Embryonic facial prominence (tissue), 1 donor: ENCODE measurements at regions not wholly inside any gene's neighbourhood (a gene's known extent, or its start where the extent isn't known, plus 50 kb on each side); places are given as distances from the start of the nearest gene placed in this dataset.
"Not testable (repeated sequence)": the region's sequence is repeated elsewhere in the genome, so short reads cannot be mapped to it uniquely, and the experiment has no call there.

ENCODE experiments used
- DNase-seq: peaks from one replicate; pipeline ENCODE4 v3.0.0-alpha.2; 2016; ENCODE audit errors: extremely low spot score

DNA sequence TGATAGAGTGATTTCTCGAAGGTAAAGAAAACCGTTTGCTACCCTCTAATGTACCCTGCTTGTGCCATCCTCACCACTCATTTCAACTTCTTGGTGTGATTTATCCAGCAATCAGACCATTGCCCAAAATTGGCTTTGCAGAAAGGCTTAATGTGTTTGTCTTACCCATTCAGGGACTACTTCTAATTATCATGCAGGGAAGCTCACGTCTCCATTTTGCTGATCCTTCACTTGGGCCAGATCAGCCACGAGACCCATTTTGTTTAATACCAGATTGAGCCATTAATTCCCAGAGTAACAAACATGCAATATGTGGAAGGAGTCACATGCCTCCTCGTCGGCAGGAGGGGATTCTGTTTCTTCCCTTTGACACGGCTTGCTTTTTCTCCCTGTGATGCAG is 51.1 kb upstream of the CRY1 start:
- DNase-seq: no peak

- no peak for DNase-seq
Measured at GRCh38 chr12:107144990-107145389, 51.6 kb upstream of the CRY1 start.

GRCh38 chr12:107145397-107145796 is 52.0 kb upstream of the CRY1 start:
- DNase-seq: no peak

DNA sequence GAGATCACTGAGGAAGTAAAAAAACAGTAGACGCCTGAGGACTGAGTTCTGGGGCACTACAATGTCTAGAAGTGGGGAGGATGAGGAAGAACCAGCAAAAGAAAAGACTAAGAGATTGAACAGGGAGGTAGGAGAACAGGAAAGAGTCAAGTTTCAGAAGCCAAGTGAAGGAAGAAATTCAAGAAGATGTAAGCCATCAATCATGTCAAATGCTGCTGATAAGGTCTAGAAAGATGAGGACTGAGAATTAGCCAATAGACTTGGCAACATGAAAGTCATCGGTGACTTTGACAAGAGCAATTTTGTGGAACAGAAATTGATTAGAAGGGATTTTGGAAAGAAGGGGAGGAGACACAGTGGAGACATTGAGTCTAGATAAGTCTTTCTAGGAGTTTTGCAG is 54.8 kb upstream of the CRY1 start:
- no peak for DNase-seq

- DNase-seq: no peak
Measured at GRCh38 chr12:107152315-107152714, 59.0 kb upstream of the CRY1 start.

DNA sequence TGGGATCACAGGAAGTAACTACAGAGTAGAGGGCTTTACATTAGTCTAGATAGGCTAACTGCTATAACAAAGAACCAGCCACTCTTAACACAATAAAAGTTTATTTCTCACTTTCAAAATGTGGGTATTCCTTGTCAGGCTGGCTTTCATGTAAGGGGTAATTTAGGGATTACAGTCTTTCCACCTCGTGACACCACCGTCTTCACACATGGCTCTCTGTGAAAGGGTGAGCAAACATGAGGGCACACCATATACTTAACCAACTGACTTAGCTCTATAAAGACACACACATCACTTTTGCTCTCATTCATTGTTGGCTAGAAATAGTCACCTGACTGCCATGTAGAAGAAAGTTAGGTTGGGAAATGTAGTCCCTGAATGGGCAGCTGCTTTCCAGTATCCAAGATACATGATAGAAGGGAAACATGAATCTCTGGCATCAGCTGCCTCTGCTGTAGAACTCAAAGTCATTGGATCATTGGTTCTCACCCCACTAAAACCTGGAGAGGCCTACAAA is 66.1 kb upstream of the CRY1 start:
- no peak for DNase-seq

- DNase-seq: no peak
Measured at GRCh38 chr12:107163413-107163812, 70.1 kb upstream of the CRY1 start.

DNA sequence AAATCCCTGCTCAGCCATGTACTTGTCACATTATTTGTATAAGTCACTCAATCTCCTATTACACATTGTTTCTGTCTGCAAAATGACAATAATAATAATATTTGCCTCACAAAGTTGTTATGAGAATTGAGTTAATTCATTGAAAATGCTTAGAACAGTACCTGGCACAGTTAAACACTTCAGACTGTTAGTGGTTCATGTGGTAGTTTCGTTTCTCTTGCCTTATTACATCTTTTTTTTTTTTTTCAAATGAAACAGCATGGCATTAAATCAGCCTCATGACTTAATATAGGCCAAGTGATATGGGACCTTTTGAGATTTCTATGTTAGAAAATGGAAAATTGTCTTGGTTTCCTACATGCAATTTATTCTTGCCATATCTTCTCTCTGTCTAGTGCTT is 71.0 kb upstream of the CRY1 start:
- no peak for DNase-seq

- DNase-seq: no peak
Measured at GRCh38 chr12:107165581-107165980, 72.2 kb upstream of the CRY1 start.

DNA sequence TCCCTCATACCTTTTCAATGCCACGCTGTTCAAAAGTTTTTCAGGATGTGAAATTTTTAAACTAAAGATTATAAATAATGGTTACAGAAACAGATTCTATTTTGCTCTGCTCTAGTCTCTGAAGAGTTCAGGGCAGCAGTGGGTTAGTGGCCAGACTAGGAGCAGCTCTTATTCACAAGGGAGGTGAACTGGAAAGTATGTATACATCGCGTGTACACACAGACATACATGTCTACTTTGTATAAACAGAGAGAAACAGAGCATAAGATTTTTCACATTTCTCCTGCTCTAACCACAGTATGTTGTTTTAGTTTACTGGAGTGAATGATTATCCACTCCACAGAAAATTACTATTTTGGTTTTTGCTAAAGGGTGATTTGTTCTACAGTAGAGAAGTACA is 74.4 kb upstream of the CRY1 start:
- DNase-seq: peak; percentile 6

DNA sequence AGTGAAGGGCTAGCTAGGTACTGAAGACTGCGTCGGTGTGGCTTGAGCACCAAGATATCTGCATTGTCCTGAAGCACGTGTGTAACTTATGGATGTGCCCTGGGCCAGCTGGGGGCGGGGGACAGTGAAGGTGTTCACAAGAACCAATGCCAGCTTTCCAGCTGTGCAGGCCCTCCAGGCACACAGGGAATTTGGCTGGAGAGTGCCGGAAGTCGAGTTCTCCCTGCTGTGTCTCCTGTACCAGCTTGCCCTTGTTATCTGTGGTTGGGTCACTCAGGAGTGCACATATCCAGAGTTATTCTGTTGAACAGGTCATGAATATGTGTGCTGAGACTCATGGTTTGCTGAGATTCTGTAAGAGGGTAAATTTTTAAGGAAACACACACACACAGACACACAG is 75.9 kb upstream of the CRY1 start:
- no peak for DNase-seq

DNA sequence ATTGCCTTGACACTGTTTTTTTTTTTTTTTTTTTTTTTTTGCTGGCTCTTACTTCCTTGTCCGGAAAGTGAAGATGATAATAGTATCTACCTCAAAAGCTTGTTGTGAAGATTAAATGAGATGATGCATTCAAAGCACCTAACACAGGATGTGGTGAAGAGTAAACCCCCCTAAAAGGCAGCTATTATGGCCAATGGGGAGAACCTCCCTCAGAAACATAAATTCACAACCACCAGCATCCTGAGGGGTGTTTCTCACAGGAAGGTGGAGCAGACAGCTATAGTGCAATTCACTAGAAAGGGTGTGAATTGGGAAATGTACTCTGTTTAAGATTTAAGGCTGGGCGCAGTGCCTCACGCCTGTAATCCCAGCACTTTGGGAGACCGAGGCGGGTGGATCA is 85.4 kb upstream of the CRY1 start:
- DNase-seq: no peak

DNA sequence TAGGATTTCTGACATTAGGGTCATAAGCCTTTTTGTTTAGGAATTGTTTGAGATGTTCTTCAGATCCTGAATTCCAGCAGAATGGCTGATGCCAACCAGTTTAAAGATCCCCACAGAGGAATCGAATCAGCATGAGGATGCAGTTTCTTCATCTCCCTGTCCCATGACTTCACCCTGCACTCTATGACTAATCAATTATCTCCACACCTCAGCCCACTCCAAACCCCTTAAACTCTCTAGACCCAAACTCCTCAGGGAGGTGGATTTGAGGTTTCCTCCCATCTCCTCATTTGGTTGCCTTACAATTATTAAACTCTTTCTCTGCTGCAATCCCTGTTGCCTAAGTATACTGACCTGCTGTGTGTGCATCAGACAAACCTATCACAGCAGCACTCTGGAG is 86.5 kb upstream of the CRY1 start:
- DNase-seq: no peak

GRCh38 chr12:107180272-107180671 is 86.9 kb upstream of the CRY1 start:
- DNase-seq: no peak

GRCh38 chr12:107184359-107184930 is 91.1 kb upstream of the CRY1 start:
- no peak for DNase-seq

DNA sequence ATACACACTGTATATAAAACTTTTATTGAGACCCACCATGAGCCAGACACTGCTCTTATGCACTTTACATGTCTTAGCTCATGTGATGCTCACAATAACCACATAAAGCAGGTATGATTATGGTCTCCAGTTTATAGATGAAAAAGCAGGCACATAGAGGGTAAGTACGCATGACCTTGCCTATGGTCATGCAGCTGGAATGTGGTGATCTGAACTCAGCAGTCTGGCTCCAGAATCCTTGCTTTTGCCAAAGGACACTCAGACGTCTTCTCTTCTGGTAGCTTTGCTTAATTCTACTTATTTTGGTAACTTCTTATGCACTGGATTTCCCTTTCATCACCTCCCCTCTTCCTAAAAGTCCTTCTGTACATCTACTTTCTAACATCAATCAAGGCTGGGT is 103.3 kb upstream of the CRY1 start:
- no peak for DNase-seq

DNA sequence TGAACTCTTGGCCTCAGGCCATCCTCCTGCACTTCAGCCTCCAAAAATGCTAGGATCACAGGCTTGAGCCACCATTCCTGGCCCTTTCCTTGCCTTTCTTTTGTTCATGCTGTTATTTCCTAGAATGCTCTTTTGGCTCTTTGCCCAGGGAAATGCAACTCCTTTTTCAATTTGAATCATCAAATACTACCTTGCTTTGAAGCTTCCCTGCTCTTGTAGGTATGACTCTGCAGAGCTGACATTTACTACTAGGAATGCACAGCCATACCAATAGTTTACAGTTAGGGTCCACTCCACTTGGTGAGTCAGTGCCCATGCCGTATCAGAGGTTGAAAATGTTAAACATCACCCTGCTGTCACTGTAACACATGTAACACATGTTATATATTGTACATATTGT is 107.0 kb upstream of the CRY1 start:
- no peak for DNase-seq

- no peak for DNase-seq
Measured at GRCh38 chr12:107207931-107208525, 114.7 kb upstream of the CRY1 start.

DNA sequence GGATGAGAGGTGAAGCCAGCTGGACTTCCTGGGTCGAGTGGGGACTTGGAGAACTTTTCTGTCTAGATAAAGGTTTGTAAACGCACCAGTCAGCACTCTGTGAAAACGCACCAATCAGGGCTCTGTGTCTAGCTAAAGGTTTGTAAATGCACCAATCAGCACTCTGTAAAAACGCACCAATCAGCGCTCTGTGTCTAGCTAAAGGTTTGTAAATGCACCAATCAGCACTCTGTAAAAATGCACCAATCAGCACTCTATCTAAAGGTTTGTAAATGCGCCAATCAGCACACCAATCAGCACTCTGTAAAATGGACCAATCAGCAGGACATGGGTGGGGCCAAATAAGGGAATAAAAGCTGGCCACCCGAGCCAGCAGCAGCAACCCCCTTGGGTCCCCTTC is 116.4 kb upstream of the CRY1 start:
- not testable (repeated sequence) for DNase-seq

DNA sequence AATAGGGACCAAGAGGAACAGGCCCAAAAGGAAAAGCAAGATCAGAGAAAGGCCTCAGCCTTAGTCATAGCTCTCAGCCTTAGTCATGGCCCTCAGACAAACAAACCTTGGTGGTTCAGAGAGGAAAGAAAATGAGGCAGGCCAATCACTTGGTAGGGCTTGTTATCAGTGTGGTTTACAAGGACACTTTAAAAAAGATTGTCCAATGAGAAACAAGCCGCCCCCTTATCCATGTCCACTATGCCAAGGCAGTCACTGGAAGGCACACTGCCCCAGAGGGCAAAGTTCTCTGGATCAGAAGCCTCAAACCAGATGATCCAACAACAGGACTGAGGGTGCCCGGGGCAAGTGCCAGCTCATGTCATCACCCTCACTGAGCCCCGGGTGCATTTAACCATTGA is 121.0 kb upstream of the CRY1 start:
- DNase-seq: not testable (repeated sequence)

DNA sequence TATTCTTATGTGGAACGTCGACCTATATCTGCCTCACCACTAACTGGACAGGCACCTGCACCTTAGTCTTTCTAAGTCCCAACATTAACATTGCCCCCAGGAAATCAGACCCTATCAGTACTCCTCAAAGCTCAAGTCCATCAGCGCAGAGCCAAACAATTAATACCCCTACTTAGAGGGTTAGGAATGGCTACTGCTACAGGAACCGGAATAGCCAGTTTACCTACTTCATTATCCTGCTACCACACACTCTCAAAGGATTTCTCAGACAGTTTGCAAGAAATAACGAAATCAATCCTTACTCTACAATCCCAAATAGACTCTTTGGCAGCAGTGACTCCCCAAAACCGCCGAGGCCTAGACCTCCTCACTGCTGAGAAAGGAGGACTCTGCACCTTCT is 123.1 kb upstream of the CRY1 start:
- DNase-seq: not testable (repeated sequence)

DNA sequence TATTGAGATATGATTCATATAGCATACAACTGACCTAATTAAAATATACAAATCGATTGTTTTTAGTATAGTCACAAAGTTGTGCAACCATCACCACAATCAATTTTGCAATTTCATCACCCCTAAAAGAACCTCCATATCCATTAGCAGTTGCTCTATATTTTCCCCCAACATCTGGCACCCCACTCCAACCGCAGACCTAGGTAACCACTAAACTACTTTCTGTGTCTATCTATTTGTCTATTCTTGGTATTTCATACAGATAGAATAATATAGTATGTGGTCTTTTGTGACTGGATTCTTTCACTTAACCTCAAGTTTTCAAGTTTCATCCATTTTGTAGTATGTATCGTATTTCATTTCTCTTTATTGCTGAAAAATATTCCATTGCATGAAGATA is 126.0 kb upstream of the CRY1 start:
- DNase-seq: no peak

DNA sequence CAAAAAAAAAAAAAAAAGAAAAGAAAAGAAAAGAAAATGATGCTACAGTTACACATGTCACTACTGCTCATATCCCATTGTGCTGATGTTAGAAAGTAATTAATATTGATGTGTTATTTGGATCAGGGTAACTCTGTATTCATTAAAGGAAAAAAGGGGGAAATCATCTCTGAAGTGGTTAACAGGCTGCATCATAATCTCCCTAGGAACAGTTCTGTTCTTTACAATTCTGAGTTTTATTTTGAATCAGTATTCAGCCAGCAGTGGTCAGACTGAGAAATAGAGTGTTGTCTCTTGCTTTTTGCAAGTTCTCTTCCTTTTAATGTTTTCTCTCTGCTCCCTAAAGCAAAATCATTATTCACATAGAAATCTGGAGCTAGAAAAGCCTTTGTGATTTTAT is 128.6 kb upstream of the CRY1 start:
- no peak for DNase-seq

- no peak for DNase-seq
Measured at GRCh38 chr12:107223821-107224220, 130.5 kb upstream of the CRY1 start.
